WTC11 (cell line): ENCODE measurements at regions not wholly inside any gene's neighbourhood (a gene's known extent, or its start where the extent isn't known, plus 50 kb on each side); places are given as distances from the start of the nearest gene placed in this dataset.
A peak's percentile ranks its signal among the peaks of the same experiment; 100 is the strongest.
"Not testable (repeated sequence)": the region's sequence is repeated elsewhere in the genome, so short reads cannot be mapped to it uniquely, and the experiment has no call there.

Experiments used
- ATAC-seq: fragments of 200-7000 bp; cut with Tn5 transposase; 2 replicates; pipeline ENCODE4 v1.10.0; 2021; ENCODE audit warnings: mild to moderate bottlenecking, moderate library complexity
- CTCF ChIA-PET: fragments of 300-600 bp; sonication (Branson Sonifier 250); formaldehyde crosslinking; loops from one replicate; lab custom pipeline; 2021; ENCODE audit warnings: antibody characterized with exemption; lab: Charles Lee
- POLR2A ChIA-PET: fragments of 350-600 bp; sonication (Branson Sonifier 250); formaldehyde crosslinking; loops from one replicate; lab custom pipeline; 2021; ENCODE audit warnings: antibody characterized with exemption; lab: Charles Lee
- DNase-seq: peaks from one replicate; pipeline ENCODE4 v3.0.0; 2021; ENCODE audit warnings: low spot score
- H3K27ac Mint-ChIP-seq: 2 replicates; pipeline ENCODE4 v1.8.0; 2021; ENCODE audit warnings: mixed read lengths
- H3K27me3 Mint-ChIP-seq: 2 replicates; pipeline ENCODE4 v1.8.0; 2021; ENCODE audit warnings: low read depth, mild to moderate bottlenecking, moderate library complexity, mixed read lengths
- H3K36me3 Mint-ChIP-seq: 2 replicates; pipeline ENCODE4 v1.8.0; 2021; ENCODE audit warnings: mixed read lengths
- H3K4me1 Mint-ChIP-seq: 2 replicates; pipeline ENCODE4 v1.8.0; 2022; ENCODE audit warnings: mixed read lengths
- H3K4me3 Mint-ChIP-seq: 2 replicates; pipeline ENCODE4 v1.8.0; 2021; ENCODE audit warnings: mild to moderate bottlenecking, moderate library complexity, mixed read lengths
- H3K9me3 Mint-ChIP-seq: 2 replicates; pipeline ENCODE4 v1.8.0; 2021; ENCODE audit warnings: mixed read lengths

- Mint-ChIP-seq H3K36me3 (peaks cover 11% of the 10 kb centered on the region), H3K27me3 (peaks cover 62% of the 10 kb centered on the region), H3K9me3 (peaks cover 27% of the 10 kb centered on the region)
- ATAC-seq, H3K4me3 Mint-ChIP-seq, DNase-seq, CTCF ChIA-PET, H3K27ac Mint-ChIP-seq, POLR2A ChIA-PET, H3K4me1 Mint-ChIP-seq: not testable (repeated sequence)
These were observed 86.4 kb downstream of the FOXD4L6 start for GRCh38 chr9:41042111-41042510.

GRCh38 chr9:41040705-41041342 is 87.7 kb downstream of the FOXD4L6 start:
- H3K4me3 Mint-ChIP-seq, H3K27ac Mint-ChIP-seq, DNase-seq, H3K4me1 Mint-ChIP-seq, CTCF ChIA-PET, POLR2A ChIA-PET, ATAC-seq: not testable (repeated sequence)
- H3K9me3 Mint-ChIP-seq = peaks cover 32% of the 10 kb centered on the region
- peaks cover 62% of the 10 kb centered on the region for H3K27me3 Mint-ChIP-seq
- peaks cover 11% of the 10 kb centered on the region for H3K36me3 Mint-ChIP-seq

- peaks cover 25% of the 10 kb centered on the region for H3K27me3 Mint-ChIP-seq
- peaks cover 10% of the 10 kb centered on the region; the same call in 1 of the 2 replicates for H3K9me3 Mint-ChIP-seq
- ATAC-seq, H3K27ac Mint-ChIP-seq, H3K4me1 Mint-ChIP-seq, H3K4me3 Mint-ChIP-seq, CTCF ChIA-PET, POLR2A ChIA-PET, H3K36me3 Mint-ChIP-seq, DNase-seq: not testable (repeated sequence)
These were observed 93.2 kb downstream of the FOXD4L6 start for GRCh38 chr9:41035276-41035675.

GRCh38 chr9:41034699-41035197 is 93.7 kb downstream of the FOXD4L6 start:
- POLR2A ChIA-PET, H3K36me3 Mint-ChIP-seq, H3K9me3 Mint-ChIP-seq, H3K27ac Mint-ChIP-seq, H3K4me1 Mint-ChIP-seq, H3K4me3 Mint-ChIP-seq, ATAC-seq, DNase-seq, CTCF ChIA-PET: not testable (repeated sequence)
- peaks cover 25% of the 10 kb centered on the region for H3K27me3 Mint-ChIP-seq

GRCh38 chr9:41033877-41034276 is 94.6 kb downstream of the FOXD4L6 start:
- not testable (repeated sequence) for DNase-seq

GRCh38 chr9:41033360-41033759 is 95.1 kb downstream of the FOXD4L6 start:
- H3K4me3 Mint-ChIP-seq, H3K4me1 Mint-ChIP-seq, POLR2A ChIA-PET, CTCF ChIA-PET, DNase-seq, H3K36me3 Mint-ChIP-seq, ATAC-seq, H3K27ac Mint-ChIP-seq: not testable (repeated sequence)
- Mint-ChIP-seq H3K9me3 (peaks cover 11% of the 10 kb centered on the region), H3K27me3 (peaks cover 25% of the 10 kb centered on the region)

More at GRCh38 chr9:41033877-41034276, 94.6 kb downstream of the FOXD4L6 start:
- CTCF ChIA-PET, POLR2A ChIA-PET, H3K27ac Mint-ChIP-seq, H3K36me3 Mint-ChIP-seq, H3K4me1 Mint-ChIP-seq, H3K4me3 Mint-ChIP-seq, H3K9me3 Mint-ChIP-seq, ATAC-seq: not testable (repeated sequence)
- H3K27me3 Mint-ChIP-seq = peaks cover 23% of the 10 kb centered on the region

- H3K4me3 Mint-ChIP-seq, CTCF ChIA-PET, H3K27ac Mint-ChIP-seq, DNase-seq, H3K4me1 Mint-ChIP-seq, ATAC-seq, POLR2A ChIA-PET: not testable (repeated sequence)
- H3K27me3 Mint-ChIP-seq = peaks cover 53% of the 10 kb centered on the region
- peaks cover 40% of the 10 kb centered on the region for H3K9me3 Mint-ChIP-seq
- H3K36me3 Mint-ChIP-seq = peaks cover 28% of the 10 kb centered on the region
These were observed 101.4 kb downstream of the FOXD4L6 start for GRCh38 chr9:41026912-41027676.

GRCh38 chr9:41022365-41022764 is 106.1 kb downstream of the FOXD4L6 start:
- POLR2A ChIA-PET, DNase-seq, H3K4me1 Mint-ChIP-seq, H3K27ac Mint-ChIP-seq, H3K4me3 Mint-ChIP-seq, CTCF ChIA-PET, ATAC-seq: not testable (repeated sequence)
- Mint-ChIP-seq H3K36me3 (peaks cover 36% of the 10 kb centered on the region), H3K9me3 (peaks cover 45% of the 10 kb centered on the region), H3K27me3 (peaks cover 50% of the 10 kb centered on the region)

- peak; percentile 47; the same call in 1 of the 2 replicates for ATAC-seq
- H3K4me3 Mint-ChIP-seq, H3K4me1 Mint-ChIP-seq, DNase-seq, POLR2A ChIA-PET, H3K27ac Mint-ChIP-seq, CTCF ChIA-PET: not testable (repeated sequence)
- Mint-ChIP-seq H3K9me3 (peaks cover 31% of the 10 kb centered on the region), H3K36me3 (peaks cover 30% of the 10 kb centered on the region), H3K27me3 (peaks cover 31% of the 10 kb centered on the region)
These were observed 108.5 kb downstream of the FOXD4L6 start for GRCh38 chr9:41019858-41020562.

- peaks cover 30% of the 10 kb centered on the region for H3K9me3 Mint-ChIP-seq
- DNase-seq, POLR2A ChIA-PET, H3K4me1 Mint-ChIP-seq, H3K27ac Mint-ChIP-seq, CTCF ChIA-PET, H3K4me3 Mint-ChIP-seq, ATAC-seq: not testable (repeated sequence)
- peaks cover 29% of the 10 kb centered on the region for H3K36me3 Mint-ChIP-seq
- H3K27me3 Mint-ChIP-seq = peaks cover 23% of the 10 kb centered on the region
These were observed 109.5 kb downstream of the FOXD4L6 start for GRCh38 chr9:41018948-41019347.

GRCh38 chr9:41016699-41017098 is 111.8 kb downstream of the FOXD4L6 start:
- H3K4me1 Mint-ChIP-seq, ATAC-seq, H3K27ac Mint-ChIP-seq, CTCF ChIA-PET, POLR2A ChIA-PET, DNase-seq, H3K4me3 Mint-ChIP-seq: not testable (repeated sequence)
- H3K27me3 Mint-ChIP-seq = peaks cover 11% of the 10 kb centered on the region
- H3K9me3 Mint-ChIP-seq = peaks cover 29% of the 10 kb centered on the region
- peaks cover 27% of the 10 kb centered on the region for H3K36me3 Mint-ChIP-seq
